ENCODE measurements at regions not wholly inside any gene's neighbourhood (a gene's known extent, or its start where the extent isn't known, plus 50 kb on each side); places are given as distances from the start of the nearest gene placed in this dataset.

DNA sequence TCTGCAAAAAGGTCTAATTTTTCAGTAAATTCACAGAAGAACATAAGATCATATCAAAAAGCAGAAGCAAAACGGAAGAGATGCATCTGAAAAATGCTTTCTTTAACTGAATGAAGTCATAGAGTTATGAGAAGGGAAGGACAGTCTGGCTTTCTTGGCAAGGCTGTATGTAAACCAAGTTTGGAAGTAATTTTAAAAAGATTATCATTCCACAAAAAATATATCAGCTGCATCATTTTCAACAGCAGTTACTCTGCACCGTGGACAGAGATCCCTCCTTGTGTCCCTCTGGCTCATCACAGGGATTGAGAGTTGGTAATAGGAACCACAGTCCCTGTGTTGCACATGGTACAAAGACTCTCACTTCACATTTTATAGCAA, 258.5 kb downstream of the HIVEP2 start:
- Histone ChIP-seq H3K9ac (ENCODE audit: low read length) (no peak overlapping the region), H3K4me1 (ENCODE audit: control insufficient read depth in 2 of 2, insufficient read depth in 2 of 2, low read length in 2 of 2) (no peaks in the 10 kb centered on the region), H3K79me2 (ENCODE audit: control insufficient read depth, insufficient read depth, low read length) (no peaks in the 10 kb centered on the region), H3K4me3 (ENCODE audit: control extremely low read depth in 1 of 5, extremely low read depth in 1 of 5, insufficient read depth in 1 of 5, low read depth in 2 of 5, low read length in 4 of 5) (no peak overlapping the region), H3K4me2 (replicated peaks; ENCODE audit: low read depth, low read length, poor library complexity, severe bottlenecking) (no peak overlapping the region), H2AFZ (ENCODE audit: insufficient read depth, low read depth, low read length, poor library complexity, severe bottlenecking) (no peak overlapping the region), H3K9me3 (ENCODE audit: control extremely low read depth in 1 of 3, control insufficient read depth in 2 of 3, insufficient read depth in 1 of 3, low read length in 2 of 3) (no peaks in the 10 kb centered on the region), H3K27me3 (replicated peaks in 1 of 4; ENCODE audit: control extremely low read depth in 1 of 4, control insufficient read depth in 3 of 4, insufficient read depth in 4 of 4, low read length in 3 of 4) (no peaks in the 10 kb centered on the region), H3K27ac (ENCODE audit: low read length in 2 of 2) (no peak overlapping the region), H4K20me1 (ENCODE audit: control insufficient read depth, insufficient read depth, low read length, poor library complexity, severe bottlenecking) (no peaks in the 10 kb centered on the region), H3K36me3 (replicated peaks in 1 of 2; ENCODE audit: control extremely low read depth in 1 of 2, control insufficient read depth in 1 of 2, extremely low read depth in 1 of 2, insufficient read depth in 2 of 2, low read length in 1 of 2) (no peaks in the 10 kb centered on the region)
- H3K27me3 Mint-ChIP-seq: no peaks in the 10 kb centered on the region
- TF ChIP-seq EZH2 (IDR thresholded peaks at IDR 0.05; ENCODE audit: borderline replicate concordance, insufficient read depth, low read depth, low read length, poor library complexity, severe bottlenecking): no peak
- TF ChIP-seq, protein P1, sequence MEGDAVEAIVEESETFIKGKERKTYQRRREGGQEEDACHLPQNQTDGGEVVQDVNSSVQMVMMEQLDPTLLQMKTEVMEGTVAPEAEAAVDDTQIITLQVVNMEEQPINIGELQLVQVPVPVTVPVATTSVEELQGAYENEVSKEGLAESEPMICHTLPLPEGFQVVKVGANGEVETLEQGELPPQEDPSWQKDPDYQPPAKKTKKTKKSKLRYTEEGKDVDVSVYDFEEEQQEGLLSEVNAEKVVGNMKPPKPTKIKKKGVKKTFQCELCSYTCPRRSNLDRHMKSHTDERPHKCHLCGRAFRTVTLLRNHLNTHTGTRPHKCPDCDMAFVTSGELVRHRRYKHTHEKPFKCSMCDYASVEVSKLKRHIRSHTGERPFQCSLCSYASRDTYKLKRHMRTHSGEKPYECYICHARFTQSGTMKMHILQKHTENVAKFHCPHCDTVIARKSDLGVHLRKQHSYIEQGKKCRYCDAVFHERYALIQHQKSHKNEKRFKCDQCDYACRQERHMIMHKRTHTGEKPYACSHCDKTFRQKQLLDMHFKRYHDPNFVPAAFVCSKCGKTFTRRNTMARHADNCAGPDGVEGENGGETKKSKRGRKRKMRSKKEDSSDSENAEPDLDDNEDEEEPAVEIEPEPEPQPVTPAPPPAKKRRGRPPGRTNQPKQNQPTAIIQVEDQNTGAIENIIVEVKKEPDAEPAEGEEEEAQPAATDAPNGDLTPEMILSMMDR (IDR thresholded peaks at IDR 0.05): no peak
- ATAC-seq (ENCODE audit: low read depth) (no peak), DNase-seq (no peak)
- POLR2A ChIA-PET: no interaction called here
- H3K4me1 Mint-ChIP-seq: no peaks in the 10 kb centered on the region
- H3K4me3 Mint-ChIP-seq: no peak overlapping the region
- no peak overlapping the region for H3K27ac Mint-ChIP-seq
- intact Hi-C loops (cut with micrococcal nuclease): no loop called here
- WGBS (ENCODE audit: insufficient coverage): no CpG with 5 or more reads among the region's 2 CpGs
- CTCF ChIA-PET: no interaction called here
- H3K9me3 Mint-ChIP-seq (ENCODE audit: insufficient read depth): no peaks in the 10 kb centered on the region

DNA sequence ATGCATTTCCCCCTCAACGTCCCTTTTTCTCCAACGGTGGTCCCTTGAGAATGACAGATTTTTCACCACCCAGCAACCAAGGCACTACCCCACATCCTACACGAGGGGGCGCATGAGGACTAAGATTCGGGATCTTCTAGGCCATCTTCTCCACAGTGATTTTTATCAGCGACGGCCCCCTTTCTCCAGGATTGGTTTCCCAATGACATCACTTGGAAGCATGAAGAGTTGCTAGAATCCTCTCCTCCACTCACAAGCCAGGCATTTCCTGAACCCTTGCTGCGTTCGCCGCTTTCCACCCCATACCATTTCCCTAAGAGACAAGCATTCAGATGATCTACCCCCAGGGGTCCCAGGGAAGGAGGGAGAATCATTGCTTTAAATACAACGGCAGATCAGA, 252.0 kb downstream of the HIVEP2 start:
- peak overlapping the region; percentile 21 for H3K4me2 ChIP-seq (replicated peaks; ENCODE audit: low read depth, low read length, poor library complexity, severe bottlenecking)
- no peak overlapping the region for H3K27ac ChIP-seq (ENCODE audit: low read length in 2 of 2)
- H3K36me3 ChIP-seq (replicated peaks in 1 of 2; ENCODE audit: control extremely low read depth in 1 of 2, control insufficient read depth in 1 of 2, extremely low read depth in 1 of 2, insufficient read depth in 2 of 2, low read length in 1 of 2): no peaks in the 10 kb centered on the region
- no peak overlapping the region for H3K27ac Mint-ChIP-seq
- no peaks in the 10 kb centered on the region for H3K27me3 Mint-ChIP-seq
- no peaks in the 10 kb centered on the region for H3K79me2 ChIP-seq (ENCODE audit: control insufficient read depth, insufficient read depth, low read length)
- H2AFZ ChIP-seq (ENCODE audit: insufficient read depth, low read depth, low read length, poor library complexity, severe bottlenecking): peak overlapping the region; percentile 19
- TF ChIP-seq, protein P1 (IDR thresholded peaks at IDR 0.05): peak; percentile 98
- TF ChIP-seq EZH2 (IDR thresholded peaks at IDR 0.05; ENCODE audit: borderline replicate concordance, insufficient read depth, low read depth, low read length, poor library complexity, severe bottlenecking): no peak
- no peak overlapping the region for H3K9ac ChIP-seq (ENCODE audit: low read length)
- H3K4me1 ChIP-seq (ENCODE audit: control insufficient read depth in 2 of 2, insufficient read depth in 2 of 2, low read length in 2 of 2): peaks cover 4% of the 10 kb centered on the region in 2 donors
- peaks cover 5% of the 10 kb centered on the region for H3K4me1 Mint-ChIP-seq
- CTCF ChIA-PET: interaction anchor here (0.7 to 9.7 kb wide), 39 partner anchors 8 to 756 kb away, joined by 3 to 159 read pairs (median 4); no protein-coding TSS in a partner anchor
- POLR2A ChIA-PET: no interaction called here
- H3K27me3 ChIP-seq (replicated peaks in 1 of 4; ENCODE audit: control extremely low read depth in 1 of 4, control insufficient read depth in 3 of 4, insufficient read depth in 4 of 4, low read length in 3 of 4): no peaks in the 10 kb centered on the region
- no peaks in the 10 kb centered on the region for H3K9me3 Mint-ChIP-seq (ENCODE audit: insufficient read depth)
- peak; percentile 91 for ATAC-seq (ENCODE audit: low read depth)
- peak; percentile 79 for DNase-seq
- no peak overlapping the region for H3K4me3 ChIP-seq (ENCODE audit: control extremely low read depth in 1 of 5, extremely low read depth in 1 of 5, insufficient read depth in 1 of 5, low read depth in 2 of 5, low read length in 4 of 5)
- intact Hi-C loops (cut with micrococcal nuclease): loop anchor here (1.0 to 5.0 kb wide), 7 partner anchors 126 to 734 kb away; no protein-coding TSS in a partner anchor
- H3K4me3 Mint-ChIP-seq: no peak overlapping the region
- H4K20me1 ChIP-seq (ENCODE audit: control insufficient read depth, insufficient read depth, low read length, poor library complexity, severe bottlenecking): no peaks in the 10 kb centered on the region
- WGBS (ENCODE audit: insufficient coverage): 23% methylated on average over 11 of the region's 11 CpGs
- H3K9me3 ChIP-seq (ENCODE audit: control extremely low read depth in 1 of 3, control insufficient read depth in 2 of 3, insufficient read depth in 1 of 3, low read length in 2 of 3): no peaks in the 10 kb centered on the region
